ENCODE measurements at regions not wholly inside any gene's neighbourhood (a gene's known extent, or its start where the extent isn't known, plus 50 kb on each side); places are given as distances from the start of the nearest gene placed in this dataset.
"Not testable (repeated sequence)": the region's sequence is repeated elsewhere in the genome, so short reads cannot be mapped to it uniquely, and the experiment has no call there.

GRCh38 chrX:146581981-146582712, 227.4 kb upstream of the CXorf51B start:
- DNase-seq = no peak

- no peak for DNase-seq
Observed at GRCh38 chrX:146602246-146602645, 207.3 kb upstream of the CXorf51B start.

- DNase-seq = no peak
Observed at GRCh38 chrX:146604196-146604595, 205.4 kb upstream of the CXorf51B start.

GRCh38 chrX:146614663-146615478, 194.7 kb upstream of the CXorf51B start:
- DNase-seq = no peak

- no peak for DNase-seq
Observed at GRCh38 chrX:146615628-146616348, 193.8 kb upstream of the CXorf51B start.

- not testable (repeated sequence) for DNase-seq
Observed at GRCh38 chrX:146619943-146620342, 189.6 kb upstream of the CXorf51B start.

- no peak for DNase-seq
Observed at GRCh38 chrX:146658379-146658778, 151.2 kb upstream of the CXorf51B start.

- DNase-seq = no peak
Observed at GRCh38 chrX:146707781-146708180, 101.8 kb upstream of the CXorf51B start.

GRCh38 chrX:146708866-146709265, 100.7 kb upstream of the CXorf51B start:
- not testable (repeated sequence) for DNase-seq

- DNase-seq = peak in 1 of 2 donors; percentile 4
Observed at GRCh38 chrX:146754268-146754667, 55.3 kb upstream of the CXorf51B start.

GRCh38 chrX:146755214-146755613, 54.4 kb upstream of the CXorf51B start:
- DNase-seq = no peak

All from right lung (tissue), 2 donors.